Activated CD4-positive, alpha-beta memory T cell treated with anti-CD3 and anti-CD28 coated beads, Interleukin-2, amount 10 ng/mL, durations not matched to agents 7 days and 5 days (primary cell): ENCODE measurements at regions not wholly inside any gene's neighbourhood (a gene's known extent, or its start where the extent isn't known, plus 50 kb on each side); places are given as distances from the start of the nearest gene placed in this dataset.

Experiments
- CTCF ChIA-PET: fragments of 350-600 bp; sonication (Branson Sonifier 250); formaldehyde crosslinking; loops from one replicate; lab custom pipeline; 2021; ENCODE audit warnings: antibody characterized with exemption, inconsistent platforms; lab: Charles Lee
- POLR2A ChIA-PET: fragments of 350-600 bp; sonication (Branson Sonifier 250); formaldehyde crosslinking; loops from one replicate; lab custom pipeline; 2021; ENCODE audit warnings: antibody characterized with exemption; lab: Charles Lee
- DNase-seq: peaks from one replicate; pipeline ENCODE4 v3.0.0-alpha.2; 2020
- H3K27ac Mint-ChIP-seq: one replicate; pipeline ENCODE4 v1.8.0; 2021; ENCODE audit warnings: mild to moderate bottlenecking, mixed read lengths
- H3K27me3 Mint-ChIP-seq: one replicate; pipeline ENCODE4 v1.8.0; 2021; ENCODE audit warnings: mixed read lengths
- H3K36me3 Mint-ChIP-seq: one replicate; pipeline ENCODE4 v1.8.0; 2021; ENCODE audit warnings: low read depth, mixed read lengths
- H3K4me1 Mint-ChIP-seq: one replicate; pipeline ENCODE4 v1.8.0; 2021; ENCODE audit warnings: mixed read lengths
- H3K4me3 Mint-ChIP-seq: one replicate; pipeline ENCODE4 v1.8.0; 2021; ENCODE audit warnings: mild to moderate bottlenecking, mixed read lengths
- H3K9me3 Mint-ChIP-seq: one replicate; pipeline ENCODE4 v1.8.0; 2021; ENCODE audit warnings: mixed read lengths

- ChIA-PET CTCF (interaction anchor here (0.6 to 1.2 kb wide), 2 partner anchors 191 to 1700 kb away, joined by 3 read pairs; no protein-coding TSS in a partner anchor), POLR2A (no interaction called here)
- Mint-ChIP-seq H3K27me3 (no peaks in the 10 kb centered on the region), H3K9me3 (no peaks in the 10 kb centered on the region), H3K4me1 (peaks cover 2% of the 10 kb centered on the region), H3K4me3 (no peak overlapping the region), H3K27ac (no peak overlapping the region), H3K36me3 (no peaks in the 10 kb centered on the region)
- DNase-seq, result no peak
Observed at GRCh38 chr16:85425074-85425662, 188.0 kb upstream of the GSE1 start.

- Mint-ChIP-seq H3K4me1 (no peaks in the 10 kb centered on the region), H3K9me3 (no peaks in the 10 kb centered on the region), H3K36me3 (no peaks in the 10 kb centered on the region), H3K27ac (no peak overlapping the region), H3K27me3 (no peaks in the 10 kb centered on the region), H3K4me3 (no peak overlapping the region)
- ChIA-PET CTCF (interaction anchor here (0.6 to 2.3 kb wide), 2 partner anchors 189 to 371 kb away, joined by 3 to 7 read pairs; no protein-coding TSS in a partner anchor), POLR2A (no interaction called here)
- no peak for DNase-seq
Observed at GRCh38 chr16:85426806-85427205, 186.3 kb upstream of the GSE1 start.

DNA sequence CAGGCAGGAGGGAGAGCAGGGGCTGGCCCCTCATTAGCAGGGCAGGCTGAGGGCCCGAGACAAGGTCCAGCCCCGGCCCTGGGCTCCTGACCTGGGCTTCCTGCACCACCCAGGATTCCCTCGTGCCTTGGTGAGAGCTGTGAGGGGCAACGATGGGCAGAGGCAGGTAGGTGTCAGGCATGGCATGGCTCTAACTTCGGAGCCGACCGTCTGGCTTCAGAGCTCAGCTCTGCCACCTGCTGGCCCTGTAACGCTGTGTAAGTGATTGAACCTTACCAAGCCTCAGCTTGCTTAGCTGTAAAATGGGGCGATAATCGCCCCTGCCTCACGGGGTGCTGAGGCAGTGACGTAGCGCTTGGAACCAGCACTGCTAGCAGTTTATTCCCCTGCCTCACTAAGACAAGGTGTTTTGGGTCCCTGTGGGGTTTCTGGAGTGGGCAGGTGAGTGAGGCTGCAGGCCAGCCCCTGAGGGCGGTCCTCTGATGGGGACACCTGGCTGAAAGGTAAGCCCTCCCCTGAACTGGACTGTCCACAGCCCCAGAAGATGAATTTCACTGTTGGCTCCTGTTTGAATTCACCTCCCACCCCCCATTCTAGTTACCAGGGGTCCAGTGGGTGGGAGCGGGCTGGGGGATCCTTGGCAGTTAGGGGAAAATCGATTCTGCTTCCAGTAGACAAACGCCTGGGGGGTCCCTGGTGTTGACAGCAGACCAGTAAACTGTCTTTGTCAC lies 184.8 kb upstream of the GSE1 start:
- ChIA-PET POLR2A (no interaction called here), CTCF (interaction anchor here (0.8 to 2.3 kb wide), 5 partner anchors 8 to 188 kb away, joined by 3 to 7 read pairs (median 4); no protein-coding TSS in a partner anchor)
- no peaks in the 10 kb centered on the region for H3K36me3 Mint-ChIP-seq
- no peak overlapping the region for H3K4me3 Mint-ChIP-seq
- no peak overlapping the region for H3K27ac Mint-ChIP-seq
- no peaks in the 10 kb centered on the region for H3K4me1 Mint-ChIP-seq
- peak; percentile 60 for DNase-seq
- no peaks in the 10 kb centered on the region for H3K27me3 Mint-ChIP-seq
- no peaks in the 10 kb centered on the region for H3K9me3 Mint-ChIP-seq

DNA sequence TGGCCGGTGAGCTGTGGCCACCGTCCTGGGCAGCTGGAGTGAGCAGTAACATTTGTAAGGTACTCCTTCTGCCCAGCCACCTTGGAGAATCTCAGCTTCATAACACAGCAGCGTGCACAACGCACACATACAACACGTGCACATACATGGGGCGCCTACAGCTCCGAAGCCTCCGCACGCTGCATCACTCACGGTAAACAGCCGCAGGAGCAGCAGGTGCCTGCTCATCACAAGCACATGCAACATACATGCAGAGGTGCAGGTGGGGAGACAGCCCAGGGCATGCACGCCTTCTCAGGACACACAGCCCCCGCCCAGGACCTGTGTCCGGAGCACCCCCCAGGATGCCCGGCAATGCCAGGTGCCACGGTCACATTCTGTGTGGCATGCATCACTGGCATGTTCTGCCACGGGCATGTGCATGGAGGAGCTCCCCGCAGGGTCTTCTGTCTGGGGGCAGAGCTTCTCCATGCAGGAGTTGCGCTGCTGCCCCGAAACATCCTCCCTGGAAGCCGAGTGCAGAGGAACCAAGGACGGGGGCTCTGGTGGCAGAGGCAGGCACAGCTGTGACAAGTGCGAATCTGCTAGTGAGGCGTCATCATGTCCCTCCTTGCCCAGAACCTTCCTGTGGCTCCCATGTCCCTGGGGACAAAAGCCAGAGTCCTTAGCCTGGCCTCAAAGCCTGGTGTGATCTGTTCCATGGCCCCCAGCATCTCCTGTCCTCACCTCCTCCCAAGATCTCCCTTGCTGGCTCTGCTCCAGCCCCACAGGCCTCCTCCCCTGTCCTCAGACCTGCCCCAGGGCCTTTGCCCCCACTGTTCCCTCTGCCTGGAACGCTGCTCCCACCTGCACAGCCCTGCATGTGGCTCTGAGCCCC lies 184.0 kb upstream of the GSE1 start:
- H3K27ac Mint-ChIP-seq, result no peak overlapping the region
- CTCF ChIA-PET, result interaction anchor here (0.6 to 1.2 kb wide), 5 partner anchors 9 to 18 kb away, joined by 3 to 5 read pairs (median 4); no protein-coding TSS in a partner anchor

GRCh38 chr16:85429776-85430522 lies 183.2 kb upstream of the GSE1 start:
- no peaks in the 10 kb centered on the region for H3K27me3 Mint-ChIP-seq
- no peak overlapping the region for H3K4me3 Mint-ChIP-seq
- ChIA-PET POLR2A (no interaction called here), CTCF (interaction anchor here (0.6 to 1.0 kb wide), 3 partner anchors 9 to 14 kb away, joined by 3 to 4 read pairs (median 3); no protein-coding TSS in a partner anchor)
- H3K36me3 Mint-ChIP-seq, result no peaks in the 10 kb centered on the region
- no peaks in the 10 kb centered on the region for H3K9me3 Mint-ChIP-seq
- no peaks in the 10 kb centered on the region for H3K4me1 Mint-ChIP-seq
- no peak for DNase-seq
- H3K27ac Mint-ChIP-seq, result no peak overlapping the region

More for the DNA sequence above, 184.0 kb upstream of the GSE1 start:
- POLR2A ChIA-PET, result no interaction called here
- no peaks in the 10 kb centered on the region for H3K27me3 Mint-ChIP-seq
- H3K9me3 Mint-ChIP-seq, result no peaks in the 10 kb centered on the region
- no peak for DNase-seq
- no peaks in the 10 kb centered on the region for H3K36me3 Mint-ChIP-seq
- no peak overlapping the region for H3K4me3 Mint-ChIP-seq
- H3K4me1 Mint-ChIP-seq, result no peaks in the 10 kb centered on the region

GRCh38 chr16:85430523-85431421 lies 182.3 kb upstream of the GSE1 start:
- Mint-ChIP-seq H3K27ac (no peak overlapping the region), H3K27me3 (no peaks in the 10 kb centered on the region), H3K4me3 (no peak overlapping the region), H3K4me1 (no peaks in the 10 kb centered on the region), H3K36me3 (no peaks in the 10 kb centered on the region), H3K9me3 (no peaks in the 10 kb centered on the region)
- ChIA-PET POLR2A (no interaction called here), CTCF (interaction anchor here (0.7 to 1.3 kb wide), 2 partner anchors 10 to 15 kb away, joined by 3 to 4 read pairs; no protein-coding TSS in a partner anchor)
- DNase-seq, result no peak

GRCh38 chr16:85431431-85432124 lies 181.5 kb upstream of the GSE1 start:
- ChIA-PET CTCF (interaction anchor here (1.3 kb wide), 1 partner anchor 15 kb away, joined by 3 read pairs; no protein-coding TSS in a partner anchor), POLR2A (no interaction called here)
- Mint-ChIP-seq H3K27ac (no peak overlapping the region), H3K4me1 (no peaks in the 10 kb centered on the region), H3K4me3 (no peak overlapping the region), H3K36me3 (no peaks in the 10 kb centered on the region), H3K9me3 (no peaks in the 10 kb centered on the region), H3K27me3 (no peaks in the 10 kb centered on the region)
- no peak for DNase-seq

GRCh38 chr16:85432606-85433005 lies 180.5 kb upstream of the GSE1 start:
- H3K27me3 Mint-ChIP-seq, result no peaks in the 10 kb centered on the region
- ChIA-PET CTCF (no interaction called here), POLR2A (no interaction called here)
- no peak overlapping the region for H3K4me3 Mint-ChIP-seq
- no peaks in the 10 kb centered on the region for H3K9me3 Mint-ChIP-seq
- no peak overlapping the region for H3K27ac Mint-ChIP-seq
- no peaks in the 10 kb centered on the region for H3K36me3 Mint-ChIP-seq
- no peaks in the 10 kb centered on the region for H3K4me1 Mint-ChIP-seq
- no peak for DNase-seq

- Mint-ChIP-seq H3K36me3 (no peaks in the 10 kb centered on the region), H3K4me1 (no peaks in the 10 kb centered on the region), H3K4me3 (no peak overlapping the region), H3K27me3 (no peaks in the 10 kb centered on the region), H3K27ac (no peak overlapping the region), H3K9me3 (no peaks in the 10 kb centered on the region)
- DNase-seq, result no peak
- POLR2A ChIA-PET, result no interaction called here
- CTCF ChIA-PET, result no interaction called here
Observed at GRCh38 chr16:85433477-85433876, 179.6 kb upstream of the GSE1 start.

DNA sequence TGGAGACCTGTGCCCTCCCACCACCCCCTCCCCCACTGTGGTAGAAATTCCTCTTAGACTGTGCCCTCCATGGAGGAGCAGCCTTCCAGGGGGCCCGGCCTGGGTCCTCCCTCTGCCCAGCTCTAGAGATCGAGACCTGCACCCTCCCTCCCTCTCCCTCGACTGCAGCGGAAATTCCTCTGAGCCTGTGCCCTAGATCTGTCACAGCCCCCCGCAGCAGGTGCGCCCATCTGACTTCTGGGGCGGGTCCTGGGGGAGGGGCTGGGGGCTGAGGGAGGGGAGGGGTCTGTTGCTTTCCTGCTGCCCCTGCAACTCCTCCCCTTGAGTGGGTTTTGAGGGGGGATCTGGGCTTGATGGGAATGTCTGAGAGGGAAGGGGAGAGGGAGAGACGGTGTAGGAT lies 177.8 kb upstream of the GSE1 start:
- ChIA-PET CTCF (interaction anchor here (1.3 kb wide), 1 partner anchor 15 kb away, joined by 4 read pairs; no protein-coding TSS in a partner anchor), POLR2A (no interaction called here)
- H3K27me3 Mint-ChIP-seq, result no peaks in the 10 kb centered on the region
- no peak for DNase-seq
- H3K4me3 Mint-ChIP-seq, result no peak overlapping the region
- H3K27ac Mint-ChIP-seq, result no peak overlapping the region
- no peaks in the 10 kb centered on the region for H3K36me3 Mint-ChIP-seq
- no peaks in the 10 kb centered on the region for H3K9me3 Mint-ChIP-seq
- no peaks in the 10 kb centered on the region for H3K4me1 Mint-ChIP-seq

DNA sequence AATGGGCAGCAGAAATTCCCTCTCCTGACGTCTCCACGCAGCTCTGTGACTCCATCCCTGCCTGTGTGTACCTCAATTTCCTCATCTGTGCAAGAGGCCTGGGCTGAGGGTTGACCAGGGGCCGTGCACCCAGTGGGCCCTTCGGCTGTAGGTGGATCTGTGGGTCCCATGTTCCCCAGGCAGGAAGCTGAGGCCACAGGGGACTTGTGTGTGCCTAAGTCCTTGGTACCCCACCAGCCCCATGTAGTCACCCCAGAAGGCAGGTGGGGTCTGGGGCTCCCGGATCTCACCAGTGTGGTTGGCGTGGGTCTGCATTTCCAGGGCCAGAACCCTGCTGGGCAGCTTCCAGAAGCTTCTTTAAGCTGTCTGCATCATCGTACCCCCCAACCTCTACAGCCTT lies 177.4 kb upstream of the GSE1 start:
- CTCF ChIA-PET, result interaction anchor here (1.3 kb wide), 1 partner anchor 15 kb away, joined by 4 read pairs; no protein-coding TSS in a partner anchor
- H3K27ac Mint-ChIP-seq, result no peak overlapping the region
- no peaks in the 10 kb centered on the region for H3K36me3 Mint-ChIP-seq
- no peaks in the 10 kb centered on the region for H3K27me3 Mint-ChIP-seq
- no peak for DNase-seq
- H3K4me1 Mint-ChIP-seq, result no peaks in the 10 kb centered on the region
- no peaks in the 10 kb centered on the region for H3K9me3 Mint-ChIP-seq
- H3K4me3 Mint-ChIP-seq, result no peak overlapping the region
- POLR2A ChIA-PET, result no interaction called here
